ENCODE measurements at regions not wholly inside any gene's neighbourhood (a gene's known extent, or its start where the extent isn't known, plus 50 kb on each side); places are given as distances from the start of the nearest gene placed in this dataset.

DNA sequence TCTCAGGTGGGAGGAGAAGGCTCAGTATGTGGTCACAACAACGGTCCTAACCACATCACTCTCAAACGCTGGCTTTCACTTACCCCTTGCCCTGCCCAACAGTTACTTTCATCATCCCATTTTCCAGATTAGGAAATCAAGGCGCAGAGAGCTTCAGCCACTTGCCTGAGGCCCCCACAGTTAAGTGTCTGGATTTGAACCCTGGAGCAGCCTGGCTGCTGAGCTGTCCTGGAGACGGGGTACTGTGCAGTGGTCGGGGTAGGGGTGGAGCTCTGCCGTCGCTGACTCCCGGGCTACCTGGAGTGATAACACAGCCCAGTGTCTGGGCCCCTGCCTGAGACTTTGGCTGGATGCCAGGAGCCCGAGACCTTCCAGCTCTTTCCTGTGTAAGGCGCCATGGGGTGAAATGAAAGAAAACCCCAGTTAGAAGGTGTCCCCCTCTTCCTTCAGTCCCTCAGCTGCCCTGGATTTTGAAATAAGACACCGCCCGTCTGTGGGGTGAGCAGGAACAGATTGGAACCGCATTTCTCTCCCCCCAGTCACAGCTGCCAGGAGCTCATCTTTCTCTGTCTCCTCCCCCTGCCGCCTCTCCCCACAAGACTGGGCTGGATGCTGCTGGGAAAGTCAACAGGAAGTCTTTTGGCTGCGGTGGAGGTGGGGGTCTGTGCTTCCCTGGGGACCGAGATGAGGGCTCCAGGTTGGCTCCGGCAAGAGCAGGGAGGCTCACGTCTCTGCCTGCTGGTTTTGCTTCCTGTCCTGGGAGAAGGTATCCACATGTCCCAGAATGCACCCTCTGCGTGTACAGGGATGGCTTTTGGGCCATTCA is 280.2 kb downstream of the SEC14L1 start (continued):
- TF ChIP-seq NRF1 (conservative IDR thresholded peaks at IDR 0.05 in 1 of 2, IDR thresholded peaks at IDR 0.05 in 1 of 2) (no peak), ELF2 (CRISPR knock-in tag; IDR thresholded peaks at IDR 0.05) (no peak), ZKSCAN1 (IDR thresholded peaks at IDR 0.05; ENCODE audit: low read depth, low read length) (no peak), RUNX1 (IDR thresholded peaks at IDR 0.05; ENCODE audit: low read depth) (no peak), TAF1 (IDR thresholded peaks at IDR 0.05; ENCODE audit: control insufficient read depth, extremely low read depth, insufficient read depth, low read length, severe bottlenecking) (no peak), PML (IDR thresholded peaks at IDR 0.05; ENCODE audit: low read length) (no peak), ZNF717 (CRISPR knock-in tag; IDR thresholded peaks at IDR 0.05) (no peak), SMAD1 (IDR thresholded peaks at IDR 0.05; ENCODE audit: low read depth, low read length, partially characterized antibody) (no peak), ZNF324 (CRISPR knock-in tag; IDR thresholded peaks at IDR 0.05) (no peak), YBX1 (IDR thresholded peaks at IDR 0.05) (no peak), RFX5 (IDR thresholded peaks at IDR 0.05; ENCODE audit: low read depth, low read length) (no peak), ZNF263 (CRISPR knock-in tag; IDR thresholded peaks at IDR 0.05; ENCODE audit: borderline replicate concordance) (no peak), SUPT5H (IDR thresholded peaks at IDR 0.05) (no peak), TRIM24 (IDR thresholded peaks at IDR 0.05) (no peak), BCOR (IDR thresholded peaks at IDR 0.05) (peak; percentile 90), FOXP1 (CRISPR knock-in tag; IDR thresholded peaks at IDR 0.05) (no peak), ZNF354B (CRISPR knock-in tag; IDR thresholded peaks at IDR 0.05) (no peak), JUND (IDR thresholded peaks at IDR 0.05; ENCODE audit: borderline replicate concordance, low read depth, low read length) (no peak), JUND (tag; IDR thresholded peaks at IDR 0.05; ENCODE audit: borderline replicate concordance, low read depth, low read length) (no peak), KDM2B (CRISPR knock-in tag; IDR thresholded peaks at IDR 0.05) (no peak), PHF20 (IDR thresholded peaks at IDR 0.05; ENCODE audit: partially characterized antibody) (peak; percentile 38)
- TF ChIP-seq, protein P1, sequence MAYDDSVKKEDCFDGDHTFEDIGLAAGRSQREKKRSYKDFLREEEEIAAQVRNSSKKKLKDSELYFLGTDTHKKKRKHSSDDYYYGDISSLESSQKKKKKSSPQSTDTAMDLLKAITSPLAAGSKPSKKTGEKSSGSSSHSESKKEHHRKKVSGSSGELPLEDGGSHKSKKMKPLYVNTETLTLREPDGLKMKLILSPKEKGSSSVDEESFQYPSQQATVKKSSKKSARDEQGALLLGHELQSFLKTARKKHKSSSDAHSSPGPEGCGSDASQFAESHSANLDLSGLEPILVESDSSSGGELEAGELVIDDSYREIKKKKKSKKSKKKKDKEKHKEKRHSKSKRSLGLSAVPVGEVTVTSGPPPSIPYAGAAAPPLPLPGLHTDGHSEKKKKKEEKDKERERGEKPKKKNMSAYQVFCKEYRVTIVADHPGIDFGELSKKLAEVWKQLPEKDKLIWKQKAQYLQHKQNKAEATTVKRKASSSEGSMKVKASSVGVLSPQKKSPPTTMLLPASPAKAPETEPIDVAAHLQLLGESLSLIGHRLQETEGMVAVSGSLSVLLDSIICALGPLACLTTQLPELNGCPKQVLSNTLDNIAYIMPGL (CRISPR knock-in tag; IDR thresholded peaks at IDR 0.05) = no peak
- TF ChIP-seq, protein P2, sequence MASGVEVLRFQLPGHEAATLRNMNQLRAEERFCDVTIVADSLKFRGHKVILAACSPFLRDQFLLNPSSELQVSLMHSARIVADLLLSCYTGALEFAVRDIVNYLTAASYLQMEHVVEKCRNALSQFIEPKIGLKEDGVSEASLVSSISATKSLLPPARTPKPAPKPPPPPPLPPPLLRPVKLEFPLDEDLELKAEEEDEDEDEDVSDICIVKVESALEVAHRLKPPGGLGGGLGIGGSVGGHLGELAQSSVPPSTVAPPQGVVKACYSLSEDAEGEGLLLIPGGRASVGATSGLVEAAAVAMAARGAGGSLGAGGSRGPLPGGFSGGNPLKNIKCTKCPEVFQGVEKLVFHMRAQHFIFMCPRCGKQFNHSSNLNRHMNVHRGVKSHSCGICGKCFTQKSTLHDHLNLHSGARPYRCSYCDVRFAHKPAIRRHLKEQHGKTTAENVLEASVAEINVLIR (CRISPR knock-in tag; IDR thresholded peaks at IDR 0.05) = no peak
- TF ChIP-seq, protein P3, sequence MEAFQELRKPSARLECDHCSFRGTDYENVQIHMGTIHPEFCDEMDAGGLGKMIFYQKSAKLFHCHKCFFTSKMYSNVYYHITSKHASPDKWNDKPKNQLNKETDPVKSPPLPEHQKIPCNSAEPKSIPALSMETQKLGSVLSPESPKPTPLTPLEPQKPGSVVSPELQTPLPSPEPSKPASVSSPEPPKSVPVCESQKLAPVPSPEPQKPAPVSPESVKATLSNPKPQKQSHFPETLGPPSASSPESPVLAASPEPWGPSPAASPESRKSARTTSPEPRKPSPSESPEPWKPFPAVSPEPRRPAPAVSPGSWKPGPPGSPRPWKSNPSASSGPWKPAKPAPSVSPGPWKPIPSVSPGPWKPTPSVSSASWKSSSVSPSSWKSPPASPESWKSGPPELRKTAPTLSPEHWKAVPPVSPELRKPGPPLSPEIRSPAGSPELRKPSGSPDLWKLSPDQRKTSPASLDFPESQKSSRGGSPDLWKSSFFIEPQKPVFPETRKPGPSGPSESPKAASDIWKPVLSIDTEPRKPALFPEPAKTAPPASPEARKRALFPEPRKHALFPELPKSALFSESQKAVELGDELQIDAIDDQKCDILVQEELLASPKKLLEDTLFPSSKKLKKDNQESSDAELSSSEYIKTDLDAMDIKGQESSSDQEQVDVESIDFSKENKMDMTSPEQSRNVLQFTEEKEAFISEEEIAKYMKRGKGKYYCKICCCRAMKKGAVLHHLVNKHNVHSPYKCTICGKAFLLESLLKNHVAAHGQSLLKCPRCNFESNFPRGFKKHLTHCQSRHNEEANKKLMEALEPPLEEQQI (IDR thresholded peaks at IDR 0.05) = no peak
- TF ChIP-seq, protein P4, sequence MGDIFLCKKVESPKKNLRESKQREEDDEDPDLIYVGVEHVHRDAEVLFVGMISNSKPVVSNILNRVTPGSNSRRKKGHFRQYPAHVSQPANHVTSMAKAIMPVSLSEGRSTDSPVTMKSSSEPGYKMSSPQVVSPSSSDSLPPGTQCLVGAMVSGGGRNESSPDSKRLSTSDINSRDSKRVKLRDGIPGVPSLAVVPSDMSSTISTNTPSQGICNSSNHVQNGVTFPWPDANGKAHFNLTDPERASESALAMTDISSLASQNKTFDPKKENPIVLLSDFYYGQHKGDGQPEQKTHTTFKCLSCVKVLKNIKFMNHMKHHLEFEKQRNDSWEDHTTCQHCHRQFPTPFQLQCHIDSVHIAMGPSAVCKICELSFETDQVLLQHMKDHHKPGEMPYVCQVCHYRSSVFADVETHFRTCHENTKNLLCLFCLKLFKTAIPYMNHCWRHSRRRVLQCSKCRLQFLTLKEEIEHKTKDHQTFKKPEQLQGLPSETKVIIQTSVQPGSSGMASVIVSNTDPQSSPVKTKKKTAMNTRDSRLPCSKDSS (IDR thresholded peaks at IDR 0.05; ENCODE audit: low read depth, partially characterized antibody) = no peak
